Loucy (cell line): ENCODE measurements at regions not wholly inside any gene's neighbourhood (a gene's known extent, or its start where the extent isn't known, plus 50 kb on each side); places are given as distances from the start of the nearest gene placed in this dataset.

ENCODE experiments used
- H2AFZ ChIP-seq: fragments of 200-600 bp; sonication (generic); 2 replicates; pipeline ENCODE4 v1.6.0; 2016; ENCODE audit warnings: antibody characterized with exemption, mild to moderate bottlenecking, low read length, moderate library complexity
- H3F3A ChIP-seq: fragments of 200-600 bp; 2 replicates; pipeline ENCODE4 v1.6.0; 2016; ENCODE audit warnings: antibody characterized with exemption, low read depth, mild to moderate bottlenecking
- H3K27me3 ChIP-seq: fragments of 200-600 bp; sonication (generic); 2 replicates; pipeline ENCODE4 v1.6.1; 2014; ENCODE audit warnings: low read length, mild to moderate bottlenecking; ENCODE audit not compliant: insufficient read depth, poor library complexity, severe bottlenecking
- H3K36me3 ChIP-seq: fragments of 200-600 bp; sonication (generic); 2 replicates; pipeline ENCODE4 v1.6.1; 2016; ENCODE audit warnings: low read length; ENCODE audit not compliant: insufficient read depth
- H3K4me1 ChIP-seq: fragments of 200-600 bp; sonication (generic); 2 replicates; pipeline ENCODE4 v1.5.1; 2014; ENCODE audit warnings: low read length, mild to moderate bottlenecking; ENCODE audit not compliant: insufficient read depth, poor library complexity, severe bottlenecking
- H3K4me2 ChIP-seq: fragments of 200-600 bp; sonication (generic); 2 replicates; pipeline ENCODE4 v1.6.0; 2014; ENCODE audit warnings: antibody characterized with exemption, low read length, low read depth, mild to moderate bottlenecking; ENCODE audit not compliant: poor library complexity, severe bottlenecking
- H3K4me3 ChIP-seq: fragments of 200-600 bp; sonication (generic); 2 replicates; pipeline ENCODE4 v1.5.1; 2014; ENCODE audit warnings: low read length, mild to moderate bottlenecking, mixed read lengths; ENCODE audit not compliant: poor library complexity, severe bottlenecking
- H3K79me2 ChIP-seq: fragments of 200-600 bp; sonication (generic); 2 replicates; pipeline ENCODE4 v1.6.1; 2014; ENCODE audit warnings: low read length; ENCODE audit not compliant: insufficient read depth
- H3K9ac ChIP-seq: fragments of 200-600 bp; sonication (generic); 2 replicates; pipeline ENCODE4 v1.6.0; 2014; ENCODE audit warnings: mild to moderate bottlenecking, low read depth, low read length, moderate library complexity; ENCODE audit not compliant: poor library complexity, severe bottlenecking
- H3K9me2 ChIP-seq: fragments of 200-600 bp; sonication (generic); replicated peaks from 2 replicates; pipeline ENCODE4 v1.6.1; 2016; ENCODE audit warnings: low read depth, low read length, mixed read lengths
- H3K9me3 ChIP-seq: fragments of 200-600 bp; sonication (generic); 2 replicates; pipeline ENCODE4 v1.6.1; 2014; ENCODE audit warnings: mild to moderate bottlenecking, antibody characterized with exemption, low read length, low read depth; ENCODE audit not compliant: insufficient read depth
- H4K20me1 ChIP-seq: fragments of 200-600 bp; sonication (generic); 2 replicates; pipeline ENCODE4 v1.6.0; 2014; ENCODE audit warnings: antibody characterized with exemption, low read length, mild to moderate bottlenecking; ENCODE audit not compliant: insufficient read depth, poor library complexity, severe bottlenecking
- CTCF ChIP-seq: fragments of 200-600 bp; sonication (generic); conservative IDR thresholded peaks from 2 replicates; pipeline ENCODE4 v1.5.1; 2014; ENCODE audit warnings: mild to moderate bottlenecking, antibody characterized with exemption, low read length
- EZH2phosphoT487 ChIP-seq: fragments of 200-600 bp; IDR thresholded peaks from 2 replicates; pipeline ENCODE4 v1.6.1; 2018; ENCODE audit warnings: antibody characterized with exemption, mild to moderate bottlenecking, moderate library complexity, borderline replicate concordance

GRCh38 chr6:105810105-105810921 is 275.8 kb upstream of the PRDM1 start:
- Histone ChIP-seq H3K4me2 (peak overlapping the region; percentile 72), H3K9me3 (no peaks in the 10 kb centered on the region), H3F3A (peaks cover 5% of the 10 kb centered on the region; the same call in 1 of the 2 replicates), H3K9me2 (no peaks in the 10 kb centered on the region), H3K36me3 (no peaks in the 10 kb centered on the region), H2AFZ (peak overlapping the region; percentile 24; the same call in 1 of the 2 replicates), H3K79me2 (no peaks in the 10 kb centered on the region), H3K4me1 (peaks cover 45% of the 10 kb centered on the region), H4K20me1 (no peaks in the 10 kb centered on the region), H3K9ac (peak overlapping the region; percentile 55), H3K4me3 (peak overlapping the region; percentile 53), H3K27me3 (no peaks in the 10 kb centered on the region)
- no peak for TF ChIP-seq CTCF
- TF ChIP-seq EZH2phosphoT487 = no peak

- TF ChIP-seq EZH2phosphoT487 (no peak), CTCF (no peak)
- Histone ChIP-seq H3F3A (peaks cover 5% of the 10 kb centered on the region; the same call in 1 of the 2 replicates), H3K4me3 (no peak overlapping the region), H3K79me2 (no peaks in the 10 kb centered on the region), H3K27me3 (no peaks in the 10 kb centered on the region), H3K9ac (no peak overlapping the region), H3K9me2 (no peaks in the 10 kb centered on the region), H3K9me3 (no peaks in the 10 kb centered on the region), H2AFZ (no peak overlapping the region), H3K4me2 (peak overlapping the region; percentile 72), H3K36me3 (no peaks in the 10 kb centered on the region), H4K20me1 (no peaks in the 10 kb centered on the region), H3K4me1 (peaks cover 46% of the 10 kb centered on the region)
Measured at GRCh38 chr6:105808571-105808970, 277.6 kb upstream of the PRDM1 start.

- H3K79me2 ChIP-seq = no peaks in the 10 kb centered on the region
- H3K9ac ChIP-seq = no peak overlapping the region
- no peaks in the 10 kb centered on the region for H3K9me2 ChIP-seq
- H2AFZ ChIP-seq = no peak overlapping the region
- no peak overlapping the region for H3K4me3 ChIP-seq
- H3K4me1 ChIP-seq = peaks cover 52% of the 10 kb centered on the region
- TF ChIP-seq CTCF (no peak), EZH2phosphoT487 (no peak)
- no peaks in the 10 kb centered on the region for H3K9me3 ChIP-seq
- no peak overlapping the region for H3K4me2 ChIP-seq
- H3K36me3 ChIP-seq = no peaks in the 10 kb centered on the region
- peaks cover 5% of the 10 kb centered on the region; the same call in 1 of the 2 replicates for H3F3A ChIP-seq
- no peaks in the 10 kb centered on the region for H3K27me3 ChIP-seq
- no peaks in the 10 kb centered on the region for H4K20me1 ChIP-seq
Measured at GRCh38 chr6:105807905-105808304, 278.2 kb upstream of the PRDM1 start.
